GM12873 (cell line): ENCODE measurements at regions not wholly inside any gene's neighbourhood (a gene's known extent, or its start where the extent isn't known, plus 50 kb on each side); places are given as distances from the start of the nearest gene placed in this dataset.

Experiments used
- CTCF ChIP-seq: IDR thresholded peaks from 2 replicates; pipeline ENCODE4 v1.5.1; 2012; ENCODE audit warnings: low read depth, mild to moderate bottlenecking, moderate library complexity, low read length, control low read depth; ENCODE audit not compliant: insufficient read depth; ENCODE audit errors: missing control alignments

GRCh38 chr21:15966651-15967050 is 236.9 kb downstream of the USP25 start:
- no peak for TF ChIP-seq CTCF

- TF ChIP-seq CTCF: no peak
These were observed 237.9 kb downstream of the USP25 start for GRCh38 chr21:15967661-15968060.

GRCh38 chr21:15968776-15969310 is 239.1 kb downstream of the USP25 start:
- TF ChIP-seq CTCF: no peak

- peak; percentile 18 for TF ChIP-seq CTCF
These were observed 247.0 kb downstream of the USP25 start for GRCh38 chr21:15976807-15977206.

GRCh38 chr21:15978215-15978738 is 248.5 kb downstream of the USP25 start:
- TF ChIP-seq CTCF: no peak

- TF ChIP-seq CTCF: no peak
These were observed 256.5 kb downstream of the USP25 start for GRCh38 chr21:15986277-15986676.

GRCh38 chr21:15992171-15992570 is 262.4 kb downstream of the USP25 start:
- TF ChIP-seq CTCF: no peak
